ENCODE measurements at regions not wholly inside any gene's neighbourhood (a gene's known extent, or its start where the extent isn't known, plus 50 kb on each side); places are given as distances from the start of the nearest gene placed in this dataset.

DNA sequence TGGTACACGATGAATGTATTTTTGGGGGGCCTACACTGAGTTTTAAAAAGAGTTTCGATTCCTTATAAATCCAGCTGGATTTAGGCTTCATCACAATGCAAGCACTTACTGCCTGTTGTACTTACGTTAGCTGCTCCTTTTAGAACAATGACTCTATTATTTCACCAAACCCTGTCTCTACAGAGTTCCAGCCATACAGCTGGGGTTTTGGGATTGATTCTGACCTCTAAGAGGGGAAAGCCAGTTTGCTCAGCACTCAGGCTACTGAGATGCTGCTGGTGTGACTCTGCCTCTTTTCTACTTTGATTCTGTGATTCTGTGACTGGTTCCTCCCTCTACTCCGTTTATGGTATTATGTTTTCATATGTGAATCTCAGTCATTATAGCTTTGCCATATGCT lies 329.7 kb downstream of the ABCC12 start:
- no peak overlapping the region for H2BK12ac ChIP-seq (ENCODE audit: low read length in 2 of 2)
- H3K27ac ChIP-seq (ENCODE audit: low read length, poor library complexity, severe bottlenecking), result no peak overlapping the region
- H3K23ac ChIP-seq (ENCODE audit: low read length in 2 of 2), result no peak overlapping the region
- H3K79me1 ChIP-seq (replicated peaks; ENCODE audit: low read length, poor library complexity, severe bottlenecking), result no peaks in the 10 kb centered on the region
- no peak overlapping the region for H4K91ac ChIP-seq (ENCODE audit: low read length)
- H2AFZ ChIP-seq (ENCODE audit: low read depth, low read length), result no peak overlapping the region
- no peak overlapping the region for H4K8ac ChIP-seq (ENCODE audit: low read length)
- H3K36me3 ChIP-seq (ENCODE audit: control insufficient read depth in 1 of 2, insufficient read depth in 2 of 2, low read depth in 1 of 2, low read length in 2 of 2), result no peaks in the 10 kb centered on the region
- H3K4me2 ChIP-seq (ENCODE audit: low read length, poor library complexity, severe bottlenecking), result no peak overlapping the region
- no peak overlapping the region for H3K9ac ChIP-seq (ENCODE audit: low read length)
- H2BK5ac ChIP-seq (ENCODE audit: low read depth, low read length, poor library complexity, severe bottlenecking), result no peak overlapping the region
- no peak overlapping the region for H3K14ac ChIP-seq (ENCODE audit: low read length in 2 of 2)
- no peak overlapping the region for H3K18ac ChIP-seq (ENCODE audit: low read depth in 1 of 2, low read length in 2 of 2)
- no peaks in the 10 kb centered on the region for H3K4me1 ChIP-seq (ENCODE audit: control insufficient read depth, insufficient read depth, low read depth, low read length)
- WGBS, result 85% methylated on average over 4 of the region's 4 CpGs
- H3K4ac ChIP-seq (ENCODE audit: low read depth in 1 of 2, low read length in 2 of 2), result no peak overlapping the region
- no peak for DNase-seq
- no peak overlapping the region for H2BK15ac ChIP-seq (ENCODE audit: low read depth, poor library complexity, severe bottlenecking)
- no peaks in the 10 kb centered on the region for H3K27me3 ChIP-seq (ENCODE audit: control insufficient read depth in 1 of 2, insufficient read depth in 1 of 2, low read length in 2 of 2)
- H3K9me3 ChIP-seq (ENCODE audit: control insufficient read depth, low read length), result peaks cover 4% of the 10 kb centered on the region
- H3K4me3 ChIP-seq (ENCODE audit: insufficient read depth in 1 of 2, low read depth in 1 of 2, low read length in 2 of 2), result no peak overlapping the region
- no peak overlapping the region for H2BK120ac ChIP-seq (ENCODE audit: low read depth, low read length)
- H2AK5ac ChIP-seq (ENCODE audit: low read length, severe bottlenecking), result no peak overlapping the region

DNA sequence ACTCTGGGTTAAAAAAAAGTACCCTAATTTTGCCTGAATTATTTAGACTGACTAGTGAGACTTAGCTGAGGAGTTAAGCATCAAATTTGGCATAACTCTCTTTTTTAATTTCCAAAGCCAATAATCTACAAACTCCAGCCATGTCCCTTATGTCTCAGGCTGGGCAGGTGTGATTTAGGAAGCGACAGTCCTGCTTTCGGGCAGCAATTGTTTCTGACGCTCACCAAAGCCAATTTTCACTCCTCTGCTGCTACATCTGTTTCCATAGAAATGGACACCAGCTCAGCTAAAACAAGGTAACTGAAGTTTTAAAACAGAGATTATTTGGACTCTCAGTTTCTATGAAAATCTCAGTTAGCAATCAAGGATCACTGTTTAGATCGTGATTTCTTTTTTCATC lies 338.7 kb downstream of the ABCC12 start:
- Histone ChIP-seq H3K18ac (ENCODE audit: low read depth in 1 of 2, low read length in 2 of 2) (no peak overlapping the region), H3K4ac (ENCODE audit: low read depth in 1 of 2, low read length in 2 of 2) (no peak overlapping the region), H2AFZ (ENCODE audit: low read depth, low read length) (no peak overlapping the region), H4K8ac (ENCODE audit: low read length) (no peak overlapping the region), H3K4me2 (ENCODE audit: low read length, poor library complexity, severe bottlenecking) (no peak overlapping the region), H3K79me1 (replicated peaks; ENCODE audit: low read length, poor library complexity, severe bottlenecking) (no peaks in the 10 kb centered on the region), H4K91ac (ENCODE audit: low read length) (no peak overlapping the region), H2BK12ac (ENCODE audit: low read length in 2 of 2) (no peak overlapping the region), H3K4me3 (ENCODE audit: insufficient read depth in 1 of 2, low read depth in 1 of 2, low read length in 2 of 2) (no peak overlapping the region), H3K27ac (ENCODE audit: low read length, poor library complexity, severe bottlenecking) (no peak overlapping the region), H3K36me3 (ENCODE audit: control insufficient read depth in 1 of 2, insufficient read depth in 2 of 2, low read depth in 1 of 2, low read length in 2 of 2) (no peaks in the 10 kb centered on the region), H2BK15ac (ENCODE audit: low read depth, poor library complexity, severe bottlenecking) (no peak overlapping the region), H3K14ac (ENCODE audit: low read length in 2 of 2) (no peak overlapping the region), H2BK5ac (ENCODE audit: low read depth, low read length, poor library complexity, severe bottlenecking) (no peak overlapping the region), H3K4me1 (ENCODE audit: control insufficient read depth, insufficient read depth, low read depth, low read length) (no peaks in the 10 kb centered on the region), H3K9ac (ENCODE audit: low read length) (no peak overlapping the region), H2BK120ac (ENCODE audit: low read depth, low read length) (no peak overlapping the region), H3K23ac (ENCODE audit: low read length in 2 of 2) (no peak overlapping the region), H3K27me3 (ENCODE audit: control insufficient read depth in 1 of 2, insufficient read depth in 1 of 2, low read length in 2 of 2) (no peaks in the 10 kb centered on the region), H2AK5ac (ENCODE audit: low read length, severe bottlenecking) (no peak overlapping the region), H3K9me3 (ENCODE audit: control insufficient read depth, low read length) (no peaks in the 10 kb centered on the region)
- 100% methylated on average over 4 of the region's 4 CpGs for WGBS
- no peak for DNase-seq

DNA sequence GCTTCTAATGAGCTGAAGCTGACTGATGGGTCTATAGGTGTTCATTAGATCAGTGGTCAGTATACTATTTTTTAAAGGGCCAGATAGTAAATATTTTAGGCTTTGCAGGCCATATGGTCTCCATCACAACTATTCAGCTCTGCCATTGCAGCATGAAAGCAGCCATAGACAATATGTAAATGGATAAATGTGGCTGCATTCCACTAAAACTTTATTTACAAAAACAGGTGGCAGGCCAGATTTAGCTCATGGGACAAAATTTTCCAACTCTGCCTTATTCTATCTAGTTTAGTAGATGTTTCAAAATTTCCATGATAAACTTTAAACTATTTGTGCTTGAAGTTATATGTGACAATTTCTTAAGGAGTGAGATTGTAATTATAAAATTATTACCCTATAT lies 339.3 kb downstream of the ABCC12 start:
- DNase-seq, result no peak
- no peak overlapping the region for H4K8ac ChIP-seq (ENCODE audit: low read length)
- H3K9me3 ChIP-seq (ENCODE audit: control insufficient read depth, low read length), result no peaks in the 10 kb centered on the region
- H2AK5ac ChIP-seq (ENCODE audit: low read length, severe bottlenecking), result no peak overlapping the region
- H3K9ac ChIP-seq (ENCODE audit: low read length), result no peak overlapping the region
- H3K23ac ChIP-seq (ENCODE audit: low read length in 2 of 2), result no peak overlapping the region
- H3K4me3 ChIP-seq (ENCODE audit: insufficient read depth in 1 of 2, low read depth in 1 of 2, low read length in 2 of 2), result no peak overlapping the region
- no peak overlapping the region for H2BK5ac ChIP-seq (ENCODE audit: low read depth, low read length, poor library complexity, severe bottlenecking)
- no peaks in the 10 kb centered on the region for H3K36me3 ChIP-seq (ENCODE audit: control insufficient read depth in 1 of 2, insufficient read depth in 2 of 2, low read depth in 1 of 2, low read length in 2 of 2)
- H2BK12ac ChIP-seq (ENCODE audit: low read length in 2 of 2), result no peak overlapping the region
- no peak overlapping the region for H3K27ac ChIP-seq (ENCODE audit: low read length, poor library complexity, severe bottlenecking)
- H3K27me3 ChIP-seq (ENCODE audit: control insufficient read depth in 1 of 2, insufficient read depth in 1 of 2, low read length in 2 of 2), result no peaks in the 10 kb centered on the region
- no peak overlapping the region for H2BK120ac ChIP-seq (ENCODE audit: low read depth, low read length)
- no peak overlapping the region for H3K4ac ChIP-seq (ENCODE audit: low read depth in 1 of 2, low read length in 2 of 2)
- no peak overlapping the region for H4K91ac ChIP-seq (ENCODE audit: low read length)
- H3K4me2 ChIP-seq (ENCODE audit: low read length, poor library complexity, severe bottlenecking), result no peak overlapping the region
- no peak overlapping the region for H2AFZ ChIP-seq (ENCODE audit: low read depth, low read length)
- H3K79me1 ChIP-seq (replicated peaks; ENCODE audit: low read length, poor library complexity, severe bottlenecking), result no peaks in the 10 kb centered on the region
- H3K18ac ChIP-seq (ENCODE audit: low read depth in 1 of 2, low read length in 2 of 2), result no peak overlapping the region
- H3K4me1 ChIP-seq (ENCODE audit: control insufficient read depth, insufficient read depth, low read depth, low read length), result no peaks in the 10 kb centered on the region
- no peak overlapping the region for H2BK15ac ChIP-seq (ENCODE audit: low read depth, poor library complexity, severe bottlenecking)
- H3K14ac ChIP-seq (ENCODE audit: low read length in 2 of 2), result no peak overlapping the region

DNA sequence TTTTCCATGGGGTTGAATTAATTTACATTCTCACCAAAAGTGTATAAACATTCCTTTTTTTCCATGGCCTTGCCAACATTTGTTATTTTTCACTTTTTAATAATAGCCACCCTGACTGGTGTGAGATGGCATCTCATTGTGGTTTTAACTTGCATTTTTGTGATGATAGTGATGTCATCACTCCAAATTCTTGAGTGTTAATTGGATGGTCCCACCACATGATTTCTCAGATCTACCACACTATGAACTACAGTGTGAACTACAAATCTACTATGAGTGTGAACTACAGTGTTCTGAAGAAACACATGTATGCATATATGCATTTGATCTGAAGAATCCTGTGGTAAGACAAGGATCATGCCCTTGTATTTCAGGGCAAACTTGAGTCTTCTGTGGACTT lies 340.1 kb downstream of the ABCC12 start:
- H3K14ac ChIP-seq (ENCODE audit: low read length in 2 of 2), result no peak overlapping the region
- H2BK15ac ChIP-seq (ENCODE audit: low read depth, poor library complexity, severe bottlenecking), result no peak overlapping the region

More for the DNA sequence above, 340.1 kb downstream of the ABCC12 start:
- Histone ChIP-seq H3K36me3 (ENCODE audit: control insufficient read depth in 1 of 2, insufficient read depth in 2 of 2, low read depth in 1 of 2, low read length in 2 of 2) (no peaks in the 10 kb centered on the region), H2BK120ac (ENCODE audit: low read depth, low read length) (no peak overlapping the region), H2AK5ac (ENCODE audit: low read length, severe bottlenecking) (no peak overlapping the region), H3K23ac (ENCODE audit: low read length in 2 of 2) (no peak overlapping the region), H3K4me3 (ENCODE audit: insufficient read depth in 1 of 2, low read depth in 1 of 2, low read length in 2 of 2) (no peak overlapping the region), H3K27me3 (ENCODE audit: control insufficient read depth in 1 of 2, insufficient read depth in 1 of 2, low read length in 2 of 2) (no peaks in the 10 kb centered on the region), H4K91ac (ENCODE audit: low read length) (no peak overlapping the region), H3K4me2 (ENCODE audit: low read length, poor library complexity, severe bottlenecking) (no peak overlapping the region), H3K27ac (ENCODE audit: low read length, poor library complexity, severe bottlenecking) (no peak overlapping the region), H2BK12ac (ENCODE audit: low read length in 2 of 2) (no peak overlapping the region), H3K9ac (ENCODE audit: low read length) (no peak overlapping the region), H3K9me3 (ENCODE audit: control insufficient read depth, low read length) (no peaks in the 10 kb centered on the region), H2BK5ac (ENCODE audit: low read depth, low read length, poor library complexity, severe bottlenecking) (no peak overlapping the region), H2AFZ (ENCODE audit: low read depth, low read length) (no peak overlapping the region), H3K18ac (ENCODE audit: low read depth in 1 of 2, low read length in 2 of 2) (no peak overlapping the region), H3K4ac (ENCODE audit: low read depth in 1 of 2, low read length in 2 of 2) (no peak overlapping the region), H4K8ac (ENCODE audit: low read length) (no peak overlapping the region), H3K79me1 (replicated peaks; ENCODE audit: low read length, poor library complexity, severe bottlenecking) (no peaks in the 10 kb centered on the region), H3K4me1 (ENCODE audit: control insufficient read depth, insufficient read depth, low read depth, low read length) (no peaks in the 10 kb centered on the region)
- DNase-seq, result peak; percentile 22

Data from mesenchymal stem cell (in vitro differentiated cells and primary cell).